ENCODE measurements at regions not wholly inside any gene's neighbourhood (a gene's known extent, or its start where the extent isn't known, plus 50 kb on each side); places are given as distances from the start of the nearest gene placed in this dataset.

- TF ChIP-seq EZH2 (IDR thresholded peaks at IDR 0.05; ENCODE audit: low read length, missing control alignments) (no peak), CTCF (conservative IDR thresholded peaks at IDR 0.05 in 1 of 2, IDR thresholded peaks at IDR 0.05 in 1 of 2; ENCODE audit: low read depth in 1 of 2, low read length in 2 of 2) (no peak)
- Histone ChIP-seq H3K36me3 (ENCODE audit: control insufficient read depth, insufficient read depth, low read length) (no peaks in the 10 kb centered on the region), H3K9ac (ENCODE audit: insufficient read depth, low read length) (no peak overlapping the region), H3K4me1 (ENCODE audit: control insufficient read depth, extremely low read depth, insufficient read depth, low read length) (no peaks in the 10 kb centered on the region), H3K4me3 (replicated peaks in 1 of 4; ENCODE audit: control extremely low read depth in 1 of 4, insufficient read depth in 1 of 4, low read depth in 3 of 4, low read length in 4 of 4) (no peak overlapping the region), H3K9me3 (ENCODE audit: control insufficient read depth, insufficient read depth, low read depth, low read length) (no peaks in the 10 kb centered on the region), H3K27ac (ENCODE audit: insufficient read depth, low read length) (no peak overlapping the region), H2AFZ (ENCODE audit: low read length) (no peak overlapping the region), H3K4me2 (ENCODE audit: extremely low read depth, insufficient read depth, low read length) (no peak overlapping the region), H3K79me2 (ENCODE audit: control insufficient read depth, insufficient read depth, low read length) (no peaks in the 10 kb centered on the region), H3K27me3 (ENCODE audit: control insufficient read depth, insufficient read depth, low read length) (no peaks in the 10 kb centered on the region), H4K20me1 (ENCODE audit: control insufficient read depth, extremely low read depth, insufficient read depth, low read length) (no peaks in the 10 kb centered on the region)
- DNase-seq (ENCODE audit: low read depth in 2 of 2), result no peak
These were observed 406.0 kb upstream of the POU3F3 start for GRCh38 chr2:104447831-104448434.

- H3K4me1 ChIP-seq (ENCODE audit: control insufficient read depth, extremely low read depth, insufficient read depth, low read length), result no peaks in the 10 kb centered on the region
- no peak overlapping the region for H3K4me2 ChIP-seq (ENCODE audit: extremely low read depth, insufficient read depth, low read length)
- no peaks in the 10 kb centered on the region for H3K36me3 ChIP-seq (ENCODE audit: control insufficient read depth, insufficient read depth, low read length)
- H3K27me3 ChIP-seq (ENCODE audit: control insufficient read depth, insufficient read depth, low read length), result no peaks in the 10 kb centered on the region
- no peaks in the 10 kb centered on the region for H3K9me3 ChIP-seq (ENCODE audit: control insufficient read depth, insufficient read depth, low read depth, low read length)
- H4K20me1 ChIP-seq (ENCODE audit: control insufficient read depth, extremely low read depth, insufficient read depth, low read length), result no peaks in the 10 kb centered on the region
- no peak overlapping the region for H3K4me3 ChIP-seq (replicated peaks in 1 of 4; ENCODE audit: control extremely low read depth in 1 of 4, insufficient read depth in 1 of 4, low read depth in 3 of 4, low read length in 4 of 4)
- H3K9ac ChIP-seq (ENCODE audit: insufficient read depth, low read length), result no peak overlapping the region
- H3K79me2 ChIP-seq (ENCODE audit: control insufficient read depth, insufficient read depth, low read length), result no peaks in the 10 kb centered on the region
- no peak overlapping the region for H3K27ac ChIP-seq (ENCODE audit: insufficient read depth, low read length)
- DNase-seq (ENCODE audit: low read depth in 2 of 2), result no peak
- H2AFZ ChIP-seq (ENCODE audit: low read length), result no peak overlapping the region
- TF ChIP-seq EZH2 (IDR thresholded peaks at IDR 0.05; ENCODE audit: low read length, missing control alignments) (no peak), CTCF (conservative IDR thresholded peaks at IDR 0.05 in 1 of 2, IDR thresholded peaks at IDR 0.05 in 1 of 2; ENCODE audit: low read depth in 1 of 2, low read length in 2 of 2) (no peak)
These were observed 405.1 kb upstream of the POU3F3 start for GRCh38 chr2:104448661-104449440.

GRCh38 chr2:104452558-104452957 is 401.4 kb upstream of the POU3F3 start:
- DNase-seq (ENCODE audit: low read depth in 2 of 2), result no peak
- TF ChIP-seq CTCF (conservative IDR thresholded peaks at IDR 0.05 in 1 of 2, IDR thresholded peaks at IDR 0.05 in 1 of 2; ENCODE audit: low read depth in 1 of 2, low read length in 2 of 2) (no peak), EZH2 (IDR thresholded peaks at IDR 0.05; ENCODE audit: low read length, missing control alignments) (no peak)
- no peaks in the 10 kb centered on the region for H4K20me1 ChIP-seq (ENCODE audit: control insufficient read depth, extremely low read depth, insufficient read depth, low read length)
- H3K27me3 ChIP-seq (ENCODE audit: control insufficient read depth, insufficient read depth, low read length), result no peaks in the 10 kb centered on the region
- no peaks in the 10 kb centered on the region for H3K4me1 ChIP-seq (ENCODE audit: control insufficient read depth, extremely low read depth, insufficient read depth, low read length)
- no peaks in the 10 kb centered on the region for H3K36me3 ChIP-seq (ENCODE audit: control insufficient read depth, insufficient read depth, low read length)
- no peak overlapping the region for H3K4me2 ChIP-seq (ENCODE audit: extremely low read depth, insufficient read depth, low read length)
- H2AFZ ChIP-seq (ENCODE audit: low read length), result no peak overlapping the region
- H3K4me3 ChIP-seq (replicated peaks in 1 of 4; ENCODE audit: control extremely low read depth in 1 of 4, insufficient read depth in 1 of 4, low read depth in 3 of 4, low read length in 4 of 4), result no peak overlapping the region
- no peak overlapping the region for H3K9ac ChIP-seq (ENCODE audit: insufficient read depth, low read length)
- no peak overlapping the region for H3K27ac ChIP-seq (ENCODE audit: insufficient read depth, low read length)
- H3K9me3 ChIP-seq (ENCODE audit: control insufficient read depth, insufficient read depth, low read depth, low read length), result no peaks in the 10 kb centered on the region
- H3K79me2 ChIP-seq (ENCODE audit: control insufficient read depth, insufficient read depth, low read length), result no peaks in the 10 kb centered on the region

Measured in fibroblast of lung (primary cell).